ENCODE measurements at regions not wholly inside any gene's neighbourhood (a gene's known extent, or its start where the extent isn't known, plus 50 kb on each side); places are given as distances from the start of the nearest gene placed in this dataset.

GRCh38 chr4:74649193-74649592 is 145.1 kb downstream of the BTC start:
- Histone ChIP-seq H3K27ac (no peak overlapping the region), H3K4me3 (no peak overlapping the region), H3K36me3 (no peaks in the 10 kb centered on the region), H3K27me3 (no peaks in the 10 kb centered on the region), H3K4me1 (no peaks in the 10 kb centered on the region), H3K9me3 (no peaks in the 10 kb centered on the region)
- 79 to 100% methylated on average over 1 of the region's 1 CpG for WGBS, 2 donors (ENCODE audit: low coverage in 1 of 2)
- ATAC-seq = no peak
- no peak for TF ChIP-seq POLR2A (IDR thresholded peaks at IDR 0.05)
- no peak for TF ChIP-seq POLR2AphosphoS5 (IDR thresholded peaks at IDR 0.05)
- TF ChIP-seq CTCF (IDR thresholded peaks at IDR 0.05) = no peak
- TF ChIP-seq EP300 (IDR thresholded peaks at IDR 0.05) = no peak

GRCh38 chr4:74651198-74651597 is 143.1 kb downstream of the BTC start:
- Histone ChIP-seq H3K36me3 (no peaks in the 10 kb centered on the region), H3K27ac (no peak overlapping the region), H3K4me3 (no peak overlapping the region), H3K9me3 (no peaks in the 10 kb centered on the region), H3K27me3 (no peaks in the 10 kb centered on the region), H3K4me1 (no peaks in the 10 kb centered on the region)
- no peak for TF ChIP-seq POLR2AphosphoS5 (IDR thresholded peaks at IDR 0.05)
- TF ChIP-seq EP300 (IDR thresholded peaks at IDR 0.05) = no peak
- no peak for TF ChIP-seq POLR2A (IDR thresholded peaks at IDR 0.05)
- TF ChIP-seq CTCF (IDR thresholded peaks at IDR 0.05) = no peak
- ATAC-seq = no peak

- Histone ChIP-seq H3K27me3 (no peaks in the 10 kb centered on the region), H3K4me1 (no peaks in the 10 kb centered on the region), H3K4me3 (no peak overlapping the region), H3K27ac (no peak overlapping the region), H3K36me3 (no peaks in the 10 kb centered on the region), H3K9me3 (no peaks in the 10 kb centered on the region)
- no peak for TF ChIP-seq POLR2AphosphoS5 (IDR thresholded peaks at IDR 0.05)
- no peak for TF ChIP-seq CTCF (IDR thresholded peaks at IDR 0.05)
- TF ChIP-seq POLR2A (IDR thresholded peaks at IDR 0.05) = no peak
- no peak for TF ChIP-seq EP300 (IDR thresholded peaks at IDR 0.05)
- WGBS, 2 donors (ENCODE audit: low coverage in 1 of 2) = 58 to 68% methylated on average over 7 of the region's 7 CpGs
- ATAC-seq = no peak
These were observed 140.7 kb downstream of the BTC start for GRCh38 chr4:74653331-74654229.

- no peak overlapping the region for H3K4me3 ChIP-seq
- 65 to 79% methylated on average over 8 of the region's 8 CpGs for WGBS, 2 donors (ENCODE audit: low coverage in 1 of 2)
- no peaks in the 10 kb centered on the region for H3K27me3 ChIP-seq
- no peak overlapping the region for H3K27ac ChIP-seq
- peaks cover 0 to under 1% (median 0%) of the 10 kb centered on the region in 3 donors for H3K4me1 ChIP-seq
- no peak for TF ChIP-seq EP300 (IDR thresholded peaks at IDR 0.05)
- TF ChIP-seq POLR2A (IDR thresholded peaks at IDR 0.05) = no peak
- TF ChIP-seq CTCF (IDR thresholded peaks at IDR 0.05) = no peak
- no peak for TF ChIP-seq POLR2AphosphoS5 (IDR thresholded peaks at IDR 0.05)
- no peaks in the 10 kb centered on the region for H3K36me3 ChIP-seq
- no peaks in the 10 kb centered on the region for H3K9me3 ChIP-seq
- ATAC-seq = no peak
These were observed 140.1 kb downstream of the BTC start for GRCh38 chr4:74654230-74654681.

GRCh38 chr4:74656596-74656995 is 137.7 kb downstream of the BTC start:
- ATAC-seq = no peak
- TF ChIP-seq POLR2AphosphoS5 (IDR thresholded peaks at IDR 0.05) = no peak
- TF ChIP-seq EP300 (IDR thresholded peaks at IDR 0.05) = no peak
- TF ChIP-seq POLR2A (IDR thresholded peaks at IDR 0.05) = no peak
- no peak for TF ChIP-seq CTCF (IDR thresholded peaks at IDR 0.05)
- H3K4me3 ChIP-seq = no peak overlapping the region

More at GRCh38 chr4:74656596-74656995, 137.7 kb downstream of the BTC start:
- no peaks in the 10 kb centered on the region for H3K36me3 ChIP-seq
- H3K27me3 ChIP-seq = no peaks in the 10 kb centered on the region
- WGBS, 2 donors (ENCODE audit: low coverage in 1 of 2) = 92 to 100% methylated on average over 1 of the region's 1 CpG
- H3K9me3 ChIP-seq = no peaks in the 10 kb centered on the region
- peaks cover 0 to 13% (median 0%) of the 10 kb centered on the region in 3 donors for H3K4me1 ChIP-seq
- H3K27ac ChIP-seq = no peak overlapping the region

Data from gastroesophageal sphincter (tissue), 4 donors.